SK-N-MC (cell line): ENCODE measurements at regions not wholly inside any gene's neighbourhood (a gene's known extent, or its start where the extent isn't known, plus 50 kb on each side); places are given as distances from the start of the nearest gene placed in this dataset.
"Not testable (repeated sequence)": the region's sequence is repeated elsewhere in the genome, so short reads cannot be mapped to it uniquely, and the experiment has no call there.

Experiments used
- DNase-seq: peaks from one replicate; pipeline ENCODE4 v3.0.0-alpha.2; 2011; ENCODE audit warnings: low read depth, low spot score
- H3K27ac ChIP-seq: fragments of 200-600 bp; sonication (generic); 2 replicates; pipeline ENCODE4 v1.5.1; 2016; ENCODE audit warnings: mixed run types
- H3K36me3 ChIP-seq: fragments of 200-600 bp; sonication (generic); 2 replicates; pipeline ENCODE4 v1.6.1; 2017; ENCODE audit warnings: antibody characterized with exemption, low read length, mixed read lengths; ENCODE audit not compliant: insufficient read depth
- H3K4me3 ChIP-seq: fragments of 200-600 bp; sonication (generic); 2 replicates; pipeline ENCODE4 v1.5.1; 2016
- H3K9ac ChIP-seq: fragments of 200-600 bp; sonication (generic); 2 replicates; pipeline ENCODE4 v1.8.0; 2017; ENCODE audit warnings: mixed run types, mixed read lengths; ENCODE audit not compliant: insufficient read length
- H3K9me3 ChIP-seq: fragments of 200-600 bp; sonication (generic); 2 replicates; pipeline ENCODE4 v1.6.1; 2017; ENCODE audit warnings: low read depth, mild to moderate bottlenecking, antibody characterized with exemption, low read length, moderate library complexity, mixed read lengths
- EZH2 ChIP-seq: fragments of 200-600 bp; sonication (generic); IDR thresholded peaks from one replicate; pipeline ENCODE4 v1.6.1; 2017; ENCODE audit warnings: antibody characterized with exemption
- FOXP2 ChIP-seq: optimal IDR thresholded peaks from 2 replicates; pipeline ENCODE3; 2011; ENCODE audit warnings: mild to moderate bottlenecking, moderate library complexity; ENCODE audit not compliant: insufficient read depth; ENCODE audit errors: extremely low read length, control extremely low read depth
- POLR2AphosphoS5 ChIP-seq: IDR thresholded peaks from 2 replicates; pipeline ENCODE4 v1.6.1; 2012; ENCODE audit warnings: mild to moderate bottlenecking, low read depth, low read length, borderline replicate concordance

DNA sequence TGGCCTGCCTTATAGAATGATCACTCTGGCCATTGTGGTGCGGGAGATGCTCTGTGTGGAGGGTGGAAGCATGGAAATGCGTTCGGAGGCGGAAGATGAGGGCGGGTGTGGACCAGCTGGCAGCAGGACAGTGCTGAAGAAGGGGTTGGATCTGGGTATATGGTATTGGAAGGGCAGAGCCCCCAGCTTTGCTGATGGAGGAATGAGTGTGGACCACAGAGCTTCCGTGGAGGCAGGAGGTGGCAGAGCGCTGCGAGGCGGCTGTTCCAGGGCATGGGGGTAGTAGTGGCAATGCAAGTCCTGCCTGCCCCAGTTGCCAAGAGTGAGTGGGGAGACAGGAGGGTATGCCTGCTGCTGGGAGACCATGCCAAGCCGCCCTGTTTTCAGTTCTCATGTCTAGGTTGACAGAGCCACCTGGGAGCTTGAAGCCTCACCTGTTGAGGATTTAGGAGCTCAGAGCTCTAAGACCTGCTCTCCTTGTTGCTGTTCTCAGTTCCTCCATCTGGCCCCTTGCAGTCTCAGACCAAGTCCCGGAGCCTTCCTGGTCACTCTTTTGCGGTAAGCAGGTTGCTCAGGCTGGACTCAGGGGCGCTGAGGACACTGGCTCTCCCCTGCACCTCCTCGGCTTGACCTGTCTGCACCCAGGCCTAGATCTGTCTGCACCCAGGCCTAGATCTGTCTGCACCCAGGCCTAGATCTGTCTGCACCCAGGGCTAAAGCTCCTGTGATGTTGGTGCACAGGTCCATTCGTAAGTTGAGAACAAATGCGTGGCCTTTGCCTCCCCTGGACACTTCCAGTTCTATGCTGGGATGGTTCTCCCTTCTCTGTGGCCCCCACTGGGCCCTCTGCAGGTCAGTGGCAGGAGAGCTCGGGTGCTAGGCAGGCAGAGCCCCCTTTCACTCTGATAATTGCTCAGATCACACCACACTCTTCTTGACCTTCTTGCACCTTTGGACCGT, 290.5 kb upstream of the HS6ST1 start:
- Histone ChIP-seq H3K9me3 (no peaks in the 10 kb centered on the region), H3K27ac (no peak overlapping the region), H3K4me3 (no peak overlapping the region), H3K9ac (no peak overlapping the region), H3K36me3 (no peaks in the 10 kb centered on the region)
- no peak for TF ChIP-seq POLR2AphosphoS5
- TF ChIP-seq EZH2: no peak
- TF ChIP-seq FOXP2: no peak
- no peak for DNase-seq

- no peak overlapping the region for H3K4me3 ChIP-seq
- H3K9ac ChIP-seq: no peak overlapping the region
- H3K9me3 ChIP-seq: no peaks in the 10 kb centered on the region
- no peak overlapping the region for H3K27ac ChIP-seq
- no peak for DNase-seq
- TF ChIP-seq EZH2 (no peak), FOXP2 (no peak), POLR2AphosphoS5 (no peak)
- H3K36me3 ChIP-seq: no peaks in the 10 kb centered on the region
Measured at GRCh38 chr2:128610496-128610895, 291.8 kb upstream of the HS6ST1 start.

GRCh38 chr2:128611421-128612320, 293.0 kb upstream of the HS6ST1 start:
- Histone ChIP-seq H3K4me3 (no peak overlapping the region), H3K9me3 (no peaks in the 10 kb centered on the region)

GRCh38 chr2:128612628-128613027, 294.0 kb upstream of the HS6ST1 start:
- Histone ChIP-seq H3K9ac (no peak overlapping the region), H3K4me3 (no peak overlapping the region), H3K36me3 (no peaks in the 10 kb centered on the region), H3K9me3 (no peaks in the 10 kb centered on the region), H3K27ac (no peak overlapping the region)
- no peak for DNase-seq
- TF ChIP-seq POLR2AphosphoS5 (no peak), FOXP2 (no peak), EZH2 (no peak)

More at GRCh38 chr2:128611421-128612320, 293.0 kb upstream of the HS6ST1 start:
- Histone ChIP-seq H3K36me3 (no peaks in the 10 kb centered on the region), H3K27ac (no peak overlapping the region), H3K9ac (no peak overlapping the region)
- DNase-seq: no peak
- TF ChIP-seq EZH2 (no peak), POLR2AphosphoS5 (no peak), FOXP2 (no peak)

GRCh38 chr2:128613351-128613750, 294.7 kb upstream of the HS6ST1 start:
- H3K27ac ChIP-seq: no peak overlapping the region
- no peaks in the 10 kb centered on the region for H3K36me3 ChIP-seq
- no peak overlapping the region for H3K9ac ChIP-seq
- H3K9me3 ChIP-seq: no peaks in the 10 kb centered on the region
- no peak overlapping the region for H3K4me3 ChIP-seq
- no peak for DNase-seq
- TF ChIP-seq EZH2 (no peak), POLR2AphosphoS5 (no peak), FOXP2 (no peak)

- H3K27ac ChIP-seq: no peak overlapping the region
- TF ChIP-seq EZH2 (no peak), FOXP2 (no peak), POLR2AphosphoS5 (no peak)
Measured at GRCh38 chr2:128613876-128614275, 295.2 kb upstream of the HS6ST1 start.

DNA sequence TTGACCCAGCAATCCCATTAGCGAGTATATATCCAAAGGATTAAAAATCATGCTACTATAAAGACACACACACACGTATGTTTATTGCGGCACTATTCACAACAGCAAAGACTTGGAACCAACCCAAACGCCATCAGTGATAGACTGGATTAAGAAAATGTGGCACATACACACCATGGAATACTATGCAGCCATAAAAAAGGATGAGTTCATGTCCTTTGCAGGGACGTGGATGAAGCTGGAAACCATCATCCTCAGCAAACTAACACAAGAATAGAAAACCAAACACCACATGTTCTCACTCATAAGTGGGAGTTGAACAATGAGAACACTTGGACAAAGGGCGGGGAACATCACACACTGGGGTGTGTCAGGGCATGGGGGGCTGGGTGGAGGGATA, 296.2 kb upstream of the HS6ST1 start:
- H3K27ac ChIP-seq, H3K9me3 ChIP-seq, DNase-seq, H3K9ac ChIP-seq, H3K36me3 ChIP-seq, H3K4me3 ChIP-seq: not testable (repeated sequence)

More at GRCh38 chr2:128613876-128614275, 295.2 kb upstream of the HS6ST1 start:
- Histone ChIP-seq H3K4me3 (no peak overlapping the region), H3K9me3 (no peaks in the 10 kb centered on the region), H3K9ac (no peak overlapping the region), H3K36me3 (no peaks in the 10 kb centered on the region)
- DNase-seq: no peak

GRCh38 chr2:128615571-128615970, 296.9 kb upstream of the HS6ST1 start:
- DNase-seq: no peak
- H3K4me3 ChIP-seq: no peak overlapping the region
- no peaks in the 10 kb centered on the region for H3K36me3 ChIP-seq
- no peak overlapping the region for H3K27ac ChIP-seq
- H3K9me3 ChIP-seq: no peaks in the 10 kb centered on the region
- H3K9ac ChIP-seq: no peak overlapping the region
- no peak for TF ChIP-seq POLR2AphosphoS5
- no peak for TF ChIP-seq FOXP2
- TF ChIP-seq EZH2: no peak
